ENCODE measurements at regions not wholly inside any gene's neighbourhood (a gene's known extent, or its start where the extent isn't known, plus 50 kb on each side); places are given as distances from the start of the nearest gene placed in this dataset.

- TF ChIP-seq SMARCA5 (IDR thresholded peaks at IDR 0.05): no peak
- no peak for TF ChIP-seq NFIX (CRISPR knock-in tag; IDR thresholded peaks at IDR 0.05; ENCODE audit: low read depth)
- no peak for TF ChIP-seq NRF1 (conservative IDR thresholded peaks at IDR 0.05 in 1 of 2, IDR thresholded peaks at IDR 0.05 in 1 of 2)
- TF ChIP-seq FOS (IDR thresholded peaks at IDR 0.05; ENCODE audit: extremely low read depth, insufficient read length): no peak
- no peak for TF ChIP-seq SP1 (CRISPR knock-in tag; IDR thresholded peaks at IDR 0.05)
- no peak for TF ChIP-seq RFX5 (IDR thresholded peaks at IDR 0.05; ENCODE audit: low read depth, low read length)
- TF ChIP-seq ZNF79 (CRISPR knock-in tag; IDR thresholded peaks at IDR 0.05; ENCODE audit: low read depth): no peak
- no peak for TF ChIP-seq PCBP2 (IDR thresholded peaks at IDR 0.05; ENCODE audit: low read depth, low read length, poor library complexity, severe bottlenecking)
- TF ChIP-seq SPI1 (IDR thresholded peaks at IDR 0.05; ENCODE audit: borderline replicate concordance, low read depth, low read length): no peak
- TF ChIP-seq XRCC3 (IDR thresholded peaks at IDR 0.05): no peak
- no peak for TF ChIP-seq CBX8 (IDR thresholded peaks at IDR 0.05; ENCODE audit: borderline replicate concordance, extremely low read depth, low read depth, low read length, poor library complexity, severe bottlenecking)
- TF ChIP-seq ZNF586 (CRISPR knock-in tag; conservative IDR thresholded peaks at IDR 0.05): no peak
- TF ChIP-seq GABPA (tag; conservative IDR thresholded peaks at IDR 0.05; ENCODE audit: low read depth): no peak
Observed at GRCh38 chr21:18138507-18138906, 106.1 kb upstream of the CHODL start.
